Retinal pigment epithelial cell (primary cell): ENCODE measurements at regions not wholly inside any gene's neighbourhood (a gene's known extent, or its start where the extent isn't known, plus 50 kb on each side); places are given as distances from the start of the nearest gene placed in this dataset.

Source experiments
- DNase-seq: peaks from one replicate; pipeline ENCODE4 v3.0.0-alpha.2; 2010; ENCODE audit warnings: low read depth
- H3K4me3 ChIP-seq: 2 replicates; pipeline ENCODE4 v1.5.1; 2011; ENCODE audit warnings: mild to moderate bottlenecking, low read length, control low read depth, moderate library complexity
- CTCF ChIP-seq: conservative IDR thresholded peaks from 2 replicates; pipeline ENCODE4 v1.5.1; 2011; ENCODE audit warnings: low read depth, low read length, control low read depth, inconsistent platforms

- DNase-seq: no peak
- H3K4me3 ChIP-seq: no peak overlapping the region
These were observed 125.7 kb downstream of the MATN1 start for GRCh38 chr1:30597711-30598110.

GRCh38 chr1:30596891-30597290, 126.5 kb downstream of the MATN1 start:
- no peak overlapping the region for H3K4me3 ChIP-seq
- no peak for TF ChIP-seq CTCF
- DNase-seq: no peak

More at GRCh38 chr1:30597711-30598110, 125.7 kb downstream of the MATN1 start:
- TF ChIP-seq CTCF: no peak

- no peak overlapping the region for H3K4me3 ChIP-seq
- TF ChIP-seq CTCF: no peak
These were observed 126.9 kb downstream of the MATN1 start for GRCh38 chr1:30596470-30596869.

GRCh38 chr1:30589083-30589482, 134.3 kb downstream of the MATN1 start:
- no peak for TF ChIP-seq CTCF
- no peak for DNase-seq

More at GRCh38 chr1:30596470-30596869, 126.9 kb downstream of the MATN1 start:
- DNase-seq: no peak

DNA sequence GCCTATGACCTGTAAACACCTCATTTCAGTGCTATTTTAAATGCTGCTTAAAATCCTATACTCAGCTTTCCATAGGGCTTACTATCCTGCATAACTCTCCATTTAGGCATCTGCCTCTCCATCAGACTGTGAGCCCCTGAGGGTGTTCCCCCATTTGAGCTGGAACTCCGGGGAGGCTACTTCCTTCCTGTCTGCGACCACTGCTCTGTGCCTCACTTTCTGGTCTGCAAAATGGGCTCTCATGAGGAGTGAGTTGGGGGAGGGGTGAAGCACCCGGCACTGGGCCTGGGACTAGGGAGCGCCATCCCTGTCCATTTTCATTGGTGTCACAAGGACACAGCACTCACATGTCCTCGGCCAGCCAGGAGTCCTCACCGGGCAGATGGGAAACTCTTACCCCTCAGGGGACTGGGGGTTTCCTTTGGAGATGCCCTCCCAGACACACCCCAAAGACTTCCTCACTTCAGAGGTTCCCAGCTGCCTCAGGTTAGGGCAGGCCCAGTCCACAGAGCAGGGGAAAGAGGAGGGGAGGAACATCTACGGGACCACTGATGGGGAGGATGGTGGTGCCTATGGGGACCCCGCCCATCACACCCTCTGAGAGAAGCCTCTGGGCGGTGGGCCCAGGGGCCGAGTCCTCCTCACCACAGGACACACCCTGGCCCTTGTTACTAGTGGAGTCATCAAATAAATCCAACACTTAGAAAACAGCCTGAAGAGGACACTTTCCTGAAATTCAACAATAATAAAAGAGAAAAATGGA, 134.9 kb downstream of the MATN1 start:
- no peak for TF ChIP-seq CTCF
- no peak overlapping the region for H3K4me3 ChIP-seq
- DNase-seq: no peak

More at GRCh38 chr1:30589083-30589482, 134.3 kb downstream of the MATN1 start:
- no peak overlapping the region for H3K4me3 ChIP-seq

DNA sequence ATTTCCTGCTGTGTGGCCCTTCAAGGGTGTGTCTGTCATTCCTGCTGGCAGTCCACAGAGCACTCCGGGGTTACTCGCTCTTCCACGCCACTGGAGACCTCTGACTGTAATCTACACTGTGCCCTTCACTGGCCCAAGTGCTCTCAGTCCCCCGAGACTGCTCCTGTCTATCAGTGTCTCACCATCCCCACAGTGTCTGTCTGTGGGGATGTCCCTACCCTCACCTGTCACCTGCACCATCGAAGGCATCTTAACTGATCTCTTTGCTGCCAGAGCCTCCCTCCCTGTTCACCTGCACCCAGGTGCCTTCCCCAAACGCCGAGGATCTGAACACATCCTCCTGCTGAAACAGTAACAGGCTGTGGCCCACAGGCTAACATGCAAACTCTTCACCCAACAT, 136.7 kb downstream of the MATN1 start:
- DNase-seq: no peak
- H3K4me3 ChIP-seq: no peak overlapping the region
- no peak for TF ChIP-seq CTCF

- H3K4me3 ChIP-seq: no peak overlapping the region
- DNase-seq: no peak
- no peak for TF ChIP-seq CTCF
These were observed 143.8 kb downstream of the MATN1 start for GRCh38 chr1:30579580-30579979.
